LNCaP clone FGC (cell line): ENCODE measurements at regions not wholly inside any gene's neighbourhood (a gene's known extent, or its start where the extent isn't known, plus 50 kb on each side); places are given as distances from the start of the nearest gene placed in this dataset.

ENCODE experiments used
- DNase-seq: peaks from one replicate; pipeline ENCODE4 v3.0.0-alpha.2; 2011; ENCODE audit warnings: low read depth
- H3K4me3 ChIP-seq: 2 replicates; pipeline ENCODE4 v1.5.1; 2011; ENCODE audit warnings: mild to moderate bottlenecking, low read depth, low read length, control low read depth
- CTCF ChIP-seq: IDR thresholded peaks from 2 replicates; pipeline ENCODE4 v1.5.1; 2012; ENCODE audit warnings: mild to moderate bottlenecking; ENCODE audit not compliant: control insufficient read depth, insufficient read depth; ENCODE audit errors: extremely low read depth

GRCh38 chr3:160150066-160150465 is 75.2 kb upstream of the C3orf80 start:
- H3K4me3 ChIP-seq: no peak overlapping the region
- DNase-seq: no peak
- TF ChIP-seq CTCF: no peak

GRCh38 chr3:160150525-160150924 is 74.7 kb upstream of the C3orf80 start:
- no peak overlapping the region for H3K4me3 ChIP-seq
- TF ChIP-seq CTCF: no peak
- no peak for DNase-seq

- TF ChIP-seq CTCF: no peak
- no peak for DNase-seq
- no peak overlapping the region for H3K4me3 ChIP-seq
Observed at GRCh38 chr3:160152638-160153037, 72.6 kb upstream of the C3orf80 start.

GRCh38 chr3:160154033-160154432 is 71.2 kb upstream of the C3orf80 start:
- no peak for DNase-seq
- no peak overlapping the region for H3K4me3 ChIP-seq
- no peak for TF ChIP-seq CTCF

- no peak for TF ChIP-seq CTCF
- DNase-seq: no peak
- H3K4me3 ChIP-seq: no peak overlapping the region
Observed at GRCh38 chr3:160154596-160154995, 70.6 kb upstream of the C3orf80 start.

- no peak overlapping the region for H3K4me3 ChIP-seq
- no peak for TF ChIP-seq CTCF
- no peak for DNase-seq
Observed at GRCh38 chr3:160157321-160157720, 67.9 kb upstream of the C3orf80 start.

GRCh38 chr3:160159341-160159740 is 65.9 kb upstream of the C3orf80 start:
- no peak for DNase-seq
- no peak overlapping the region for H3K4me3 ChIP-seq
- TF ChIP-seq CTCF: no peak
